Spleen (tissue), 11 donors: ENCODE measurements at regions not wholly inside any gene's neighbourhood (a gene's known extent, or its start where the extent isn't known, plus 50 kb on each side); places are given as distances from the start of the nearest gene placed in this dataset.
A peak's percentile ranks its signal among the peaks of the same experiment; 100 is the strongest.

Source experiments
- DNase-seq: peaks from one replicate; pipeline ENCODE4 v3.0.0-alpha.2; 2020
- H3K27ac ChIP-seq, 8 donors: fragments of 200-600 bp; sonication (generic) in 7 of 8; 1 replicate in 4 of 8; 2 replicates in 4 of 8; pipeline versions ENCODE4 v1.5.0 to v1.8.0; 2016 to 2021; ENCODE audit warnings: inconsistent platforms in 4 of 8, mild to moderate bottlenecking in 4 of 8, moderate library complexity in 1 of 8
- H3K27me3 ChIP-seq, 7 donors: fragments of 200-600 bp; sonication (generic) in 6 of 7; replicated peaks in 1 of 7; 1 replicate in 4 of 7; 2 replicates in 3 of 7; pipeline versions ENCODE4 v1.5.0 to v1.8.0; 2016 to 2021; ENCODE audit warnings: inconsistent platforms in 3 of 7, mild to moderate bottlenecking in 1 of 7
- H3K36me3 ChIP-seq, 6 donors: fragments of 200-600 bp; sonication (generic) in 5 of 6; 1 replicate in 4 of 6; 2 replicates in 2 of 6; pipeline versions ENCODE4 v1.5.0 to v1.8.0; 2016 to 2021; ENCODE audit warnings: inconsistent platforms in 2 of 6
- H3K4me1 ChIP-seq, 6 donors: fragments of 200-600 bp; sonication (generic) in 5 of 6; 1 replicate in 3 of 6; 2 replicates in 3 of 6; pipeline versions ENCODE4 v1.5.0 to v1.8.0; 2016 to 2021; ENCODE audit warnings: inconsistent platforms in 3 of 6
- H3K4me3 ChIP-seq, 8 donors: fragments of 200-600 bp; sonication (generic) in 7 of 8; 1 replicate in 4 of 8; 2 replicates in 4 of 8; pipeline versions ENCODE4 v1.5.0 to v1.8.0; 2016 to 2021; ENCODE audit warnings: inconsistent platforms in 4 of 8, mild to moderate bottlenecking in 4 of 8, moderate library complexity in 2 of 8
- H3K9me3 ChIP-seq, 8 donors: fragments of 200-600 bp; sonication (generic) in 7 of 8; 1 replicate in 4 of 8; 2 replicates in 4 of 8; pipeline versions ENCODE4 v1.5.0 to v1.8.0; 2016 to 2021; ENCODE audit warnings: inconsistent platforms in 4 of 8
- POLR2A ChIP-seq, 3 donors: fragments of 450-650 bp; IDR thresholded peaks; one replicate each; pipeline ENCODE4 v1.5.1; 2017; ENCODE audit warnings: antibody characterized with exemption in 3 of 3, mild to moderate bottlenecking in 1 of 3
- POLR2AphosphoS5 ChIP-seq, 3 donors: sonication (generic); formaldehyde crosslinking; IDR thresholded peaks; one replicate each; pipeline ENCODE4 v1.5.1; 2017; ENCODE audit warnings: antibody characterized with exemption in 3 of 3
- WGBS, 5 donors: extraction: QIAGEN DNeasy Blood & Tissue Kit in 3 of 5; methylation state at CpG; one replicate each; pipeline versions ENCODE4 v1.1.5 to v1.1.7; 2013 to 2018; 5-methylcytosine and 5-hydroxymethylcytosine counted together
- intact Hi-C: fragments of 100-400 bp; cut with DNase I; formaldehyde crosslinking; loops from one replicate; pipeline ENCODE4 v1.15.0; 2023; ENCODE audit warnings: low total_unique reads
- TF ChIP-seq, protein P1 (sequence below), 11 experiments: fragments of 200-600 bp in 7 of 11; fragments of 450-650 bp in 4 of 11; sonication (generic) in 4 of 11; IDR thresholded peaks in 8 of 11; conservative IDR thresholded peaks in 3 of 11; 1 replicate in 7 of 11; 2 replicates in 4 of 11; pipeline versions ENCODE4 v1.4.0 to v1.8.0; 2016 to 2021; ENCODE audit warnings: antibody characterized with exemption in 11 of 11, inconsistent platforms in 4 of 11, mild to moderate bottlenecking in 1 of 11
- donor health status: healthy with polysubstance abuse.
- donor health status: DM: no; HTN: no; CAD: no; lungs with moderate emphysema.
- donor health status: DM: no; HTN: no; CAD: no.
- donor health status: Bipolar disorder and iron deficiency.
- donor health status: healthy.
- donor health status: DM: no; HTN: no; CAD: no.
- donor health status: DM: yes; HTN: yes; CAD: no.

DNA sequence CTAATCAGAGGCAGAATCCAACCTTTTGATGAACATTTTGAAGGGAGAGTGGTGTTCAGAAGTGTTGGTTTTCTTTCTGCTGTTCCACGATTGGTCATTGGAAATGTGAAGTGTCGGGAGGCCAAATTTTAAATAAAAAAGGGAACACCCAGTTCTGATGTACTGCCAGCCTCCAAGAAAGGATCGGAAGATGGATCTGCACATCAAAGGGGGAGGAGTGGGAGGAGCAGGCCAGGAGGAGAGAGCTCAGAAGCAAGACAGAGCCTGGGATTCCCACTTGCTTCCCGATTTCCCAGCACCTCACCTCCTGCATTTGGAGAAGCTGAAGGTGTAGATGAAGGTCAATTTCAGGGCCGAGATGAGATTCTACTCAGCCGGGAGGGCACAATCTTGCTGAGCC is 55.9 kb upstream of the NAA20 start:
- intact Hi-C loops: no loop called here
- no peak for DNase-seq
- H3K36me3 ChIP-seq: peaks cover 0 to 100% (median 40%) of the 10 kb centered on the region in 6 donors
- H3K27ac ChIP-seq: no peak overlapping the region
- H3K4me1 ChIP-seq: peaks cover 0 to 9% (median 0%) of the 10 kb centered on the region in 6 donors
- H3K4me3 ChIP-seq: no peak overlapping the region
- no peaks in the 10 kb centered on the region for H3K9me3 ChIP-seq
- 82 to 91% (median 84%) methylated on average over 6 of the region's 6 CpGs for WGBS, 5 donors
- no peak for TF ChIP-seq POLR2A (IDR thresholded peaks at IDR 0.05)
- H3K27me3 ChIP-seq: no peaks in the 10 kb centered on the region

DNA sequence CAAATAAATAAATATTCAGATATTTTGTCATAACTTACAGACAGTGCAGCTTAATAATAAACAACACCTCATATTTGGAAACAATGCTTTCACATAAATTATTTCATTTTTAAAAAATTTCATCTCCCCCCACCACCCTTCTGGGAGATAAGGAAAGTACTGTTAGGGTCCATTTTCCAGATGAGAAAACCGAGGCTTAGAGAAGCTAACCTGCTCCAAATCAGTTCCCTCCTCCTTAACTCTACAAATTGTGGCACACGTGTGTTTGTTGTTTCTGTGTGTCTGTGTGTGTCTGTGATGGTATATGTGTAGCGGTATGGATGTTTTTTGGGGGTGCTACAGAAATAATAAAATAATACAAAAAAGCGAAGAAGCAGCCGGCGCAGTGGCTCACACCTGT is 54.2 kb upstream of the NAA20 start:
- H3K4me3 ChIP-seq: no peak overlapping the region
- WGBS, 5 donors: 92 to 97% (median 94%) methylated on average over 6 of the region's 6 CpGs
- peaks cover 0 to 100% (median 29%) of the 10 kb centered on the region in 6 donors for H3K36me3 ChIP-seq
- TF ChIP-seq POLR2AphosphoS5 (IDR thresholded peaks at IDR 0.05) (no peak), POLR2A (IDR thresholded peaks at IDR 0.05) (no peak)
- TF ChIP-seq, protein P1, sequence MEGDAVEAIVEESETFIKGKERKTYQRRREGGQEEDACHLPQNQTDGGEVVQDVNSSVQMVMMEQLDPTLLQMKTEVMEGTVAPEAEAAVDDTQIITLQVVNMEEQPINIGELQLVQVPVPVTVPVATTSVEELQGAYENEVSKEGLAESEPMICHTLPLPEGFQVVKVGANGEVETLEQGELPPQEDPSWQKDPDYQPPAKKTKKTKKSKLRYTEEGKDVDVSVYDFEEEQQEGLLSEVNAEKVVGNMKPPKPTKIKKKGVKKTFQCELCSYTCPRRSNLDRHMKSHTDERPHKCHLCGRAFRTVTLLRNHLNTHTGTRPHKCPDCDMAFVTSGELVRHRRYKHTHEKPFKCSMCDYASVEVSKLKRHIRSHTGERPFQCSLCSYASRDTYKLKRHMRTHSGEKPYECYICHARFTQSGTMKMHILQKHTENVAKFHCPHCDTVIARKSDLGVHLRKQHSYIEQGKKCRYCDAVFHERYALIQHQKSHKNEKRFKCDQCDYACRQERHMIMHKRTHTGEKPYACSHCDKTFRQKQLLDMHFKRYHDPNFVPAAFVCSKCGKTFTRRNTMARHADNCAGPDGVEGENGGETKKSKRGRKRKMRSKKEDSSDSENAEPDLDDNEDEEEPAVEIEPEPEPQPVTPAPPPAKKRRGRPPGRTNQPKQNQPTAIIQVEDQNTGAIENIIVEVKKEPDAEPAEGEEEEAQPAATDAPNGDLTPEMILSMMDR (IDR thresholded peaks at IDR 0.05 in 8 of 11, conservative IDR thresholded peaks at IDR 0.05 in 3 of 11): no peak
- DNase-seq: no peak
- no peaks in the 10 kb centered on the region for H3K27me3 ChIP-seq
- no peaks in the 10 kb centered on the region for H3K9me3 ChIP-seq
- no peak overlapping the region for H3K27ac ChIP-seq
- intact Hi-C loops: no loop called here
- H3K4me1 ChIP-seq: peaks cover 0 to 9% (median 0%) of the 10 kb centered on the region in 6 donors

DNA sequence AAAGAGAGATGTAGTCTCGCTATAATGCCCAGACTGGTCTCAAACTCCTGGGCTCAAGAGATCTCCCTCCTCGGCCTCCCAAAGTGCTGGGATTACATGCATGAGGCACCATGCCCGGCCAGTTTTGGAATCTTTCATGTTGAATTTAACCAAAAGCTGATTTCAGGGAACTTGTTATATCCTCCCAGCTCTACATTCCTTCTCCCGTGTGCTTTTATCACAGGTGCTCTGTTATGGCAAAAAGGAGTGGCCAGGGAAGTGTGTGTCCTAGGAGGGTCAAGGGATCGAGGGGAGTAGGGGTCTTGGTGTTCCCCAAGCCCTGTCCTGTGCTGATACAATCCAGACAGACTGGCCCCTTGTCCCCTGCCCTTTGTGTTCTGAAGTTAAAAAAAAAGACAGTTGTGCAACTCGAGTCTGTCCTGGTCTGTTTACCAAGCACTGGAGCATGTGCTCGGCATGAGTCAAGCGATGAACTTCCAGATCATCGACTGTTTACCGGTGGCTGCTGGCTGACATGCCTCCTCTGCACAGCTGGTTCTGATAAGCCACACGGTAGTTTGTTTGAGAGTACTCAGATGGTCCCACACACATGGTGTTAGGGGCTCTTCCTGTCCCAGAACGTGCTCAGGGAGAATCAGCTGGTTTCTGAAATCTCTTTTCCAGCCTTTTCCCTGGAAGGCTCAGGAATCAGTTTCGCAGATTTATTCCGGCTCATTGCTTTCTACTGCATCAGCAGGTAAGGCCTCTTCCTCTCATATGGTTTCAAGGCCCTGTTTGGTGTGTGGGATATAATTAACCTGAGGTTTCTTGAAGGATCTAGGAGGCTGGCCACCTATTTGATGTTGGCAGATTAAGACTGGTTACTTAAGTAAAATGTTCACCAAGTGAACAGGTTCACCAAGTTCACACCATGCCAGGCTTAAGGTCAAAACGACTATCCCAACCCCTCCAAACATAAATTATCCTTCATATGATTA is 52.6 kb upstream of the NAA20 start:
- Histone ChIP-seq H3K27me3 (no peaks in the 10 kb centered on the region), H3K4me1 (peaks cover 0 to 9% (median 2%) of the 10 kb centered on the region in 6 donors), H3K27ac (peak overlapping the region in 3 of 8 donors; percentile 1 to 26 (median 21)), H3K4me3 (no peak overlapping the region), H3K9me3 (no peaks in the 10 kb centered on the region), H3K36me3 (peaks cover 0 to 100% (median 20%) of the 10 kb centered on the region in 6 donors)
- intact Hi-C loops: no loop called here
- 70 to 81% (median 73%) methylated on average over 15 of the region's 15 CpGs for WGBS, 5 donors
- TF ChIP-seq POLR2A (IDR thresholded peaks at IDR 0.05) (no peak), POLR2AphosphoS5 (IDR thresholded peaks at IDR 0.05) (peak in 1 of 3 donors; percentile 45)
- TF ChIP-seq, protein P1 (IDR thresholded peaks at IDR 0.05 in 8 of 11, conservative IDR thresholded peaks at IDR 0.05 in 3 of 11): no peak
- no peak for DNase-seq

DNA sequence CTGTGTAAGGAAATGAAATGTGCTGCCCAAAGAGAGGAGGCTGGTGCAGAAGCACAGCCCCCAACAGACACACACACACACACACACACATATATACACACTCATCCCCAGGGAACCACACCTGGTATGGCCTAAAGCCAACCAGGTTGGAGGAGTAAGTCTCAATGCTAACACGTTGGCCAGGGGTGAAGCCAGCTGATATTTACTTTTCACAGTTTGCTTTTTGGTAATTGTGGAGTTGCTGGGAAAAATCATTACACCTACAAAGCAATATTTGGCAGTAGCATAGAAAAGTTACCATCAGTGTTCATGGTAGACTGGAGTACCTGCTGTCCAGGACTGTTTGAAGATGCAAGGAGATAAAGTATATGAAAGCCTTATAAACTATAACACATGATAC is 50.3 kb upstream of the NAA20 start:
- H3K27ac ChIP-seq: no peak overlapping the region
- H3K36me3 ChIP-seq: peaks cover 0 to 98% (median 6%) of the 10 kb centered on the region in 6 donors
- H3K27me3 ChIP-seq: no peaks in the 10 kb centered on the region
- H3K4me3 ChIP-seq: no peak overlapping the region
- TF ChIP-seq, protein P1 (IDR thresholded peaks at IDR 0.05 in 8 of 11, conservative IDR thresholded peaks at IDR 0.05 in 3 of 11): no peak
- no peak for TF ChIP-seq POLR2AphosphoS5 (IDR thresholded peaks at IDR 0.05)
- no peak for TF ChIP-seq POLR2A (IDR thresholded peaks at IDR 0.05)
- peaks cover 0 to 9% (median 2%) of the 10 kb centered on the region in 6 donors for H3K4me1 ChIP-seq
- H3K9me3 ChIP-seq: no peaks in the 10 kb centered on the region
- intact Hi-C loops: no loop called here
- no peak for DNase-seq
- 60 to 96% (median 75%) methylated on average over 1 of the region's 1 CpG for WGBS, 5 donors
